ENCODE measurements at regions not wholly inside any gene's neighbourhood (a gene's known extent, or its start where the extent isn't known, plus 50 kb on each side); places are given as distances from the start of the nearest gene placed in this dataset.

GRCh38 chr6:165817771-165818170 is 154.7 kb upstream of the PDE10A start:
- H3K9ac ChIP-seq (ENCODE audit: low read length) = no peak overlapping the region
- no peak overlapping the region for H3K4me3 ChIP-seq (ENCODE audit: low read length)
- H4K20me1 ChIP-seq (ENCODE audit: insufficient read depth) = no peaks in the 10 kb centered on the region
- H3K36me3 ChIP-seq (ENCODE audit: insufficient read depth, low read length) = no peaks in the 10 kb centered on the region
- H2AFZ ChIP-seq (ENCODE audit: low read depth, low read length) = no peak overlapping the region
- TF ChIP-seq CTCF (IDR thresholded peaks at IDR 0.05; ENCODE audit: poor library complexity, severe bottlenecking) (no peak), EP300 (conservative IDR thresholded peaks at IDR 0.05; ENCODE audit: poor library complexity, severe bottlenecking) (no peak), REST (IDR thresholded peaks at IDR 0.05; ENCODE audit: borderline replicate concordance) (no peak), SMC3 (conservative IDR thresholded peaks at IDR 0.05; ENCODE audit: poor library complexity) (no peak), MXI1 (conservative IDR thresholded peaks at IDR 0.05; ENCODE audit: poor library complexity, severe bottlenecking) (no peak), TAF1 (IDR thresholded peaks at IDR 0.05; ENCODE audit: low read depth) (no peak), RAD21 (conservative IDR thresholded peaks at IDR 0.05) (no peak), EZH2 (IDR thresholded peaks at IDR 0.05; ENCODE audit: borderline replicate concordance, insufficient read depth, low read length, poor library complexity, severe bottlenecking) (no peak)
- H3K4me2 ChIP-seq (ENCODE audit: low read length) = no peak overlapping the region
- H3F3A ChIP-seq (ENCODE audit: insufficient read depth, low read length, poor library complexity, severe bottlenecking) = no peaks in the 10 kb centered on the region
- no peaks in the 10 kb centered on the region for H3K79me2 ChIP-seq (replicated peaks; ENCODE audit: insufficient read depth, low read length)
- H3K27ac ChIP-seq (ENCODE audit: low read length) = no peak overlapping the region
- H3K27me3 ChIP-seq (ENCODE audit: insufficient read depth, low read depth, low read length) = no peaks in the 10 kb centered on the region
- no peaks in the 10 kb centered on the region for H3K9me2 ChIP-seq (ENCODE audit: insufficient read depth, low read length)
- no peaks in the 10 kb centered on the region for H3K9me3 ChIP-seq (ENCODE audit: low read length)

- H3K4me2 ChIP-seq (ENCODE audit: low read length) = no peak overlapping the region
- no peak overlapping the region for H3K9ac ChIP-seq (ENCODE audit: low read length)
- H3K27me3 ChIP-seq (ENCODE audit: insufficient read depth, low read depth, low read length) = no peaks in the 10 kb centered on the region
- no peak overlapping the region for H2AFZ ChIP-seq (ENCODE audit: low read depth, low read length)
- no peak for TF ChIP-seq EP300 (conservative IDR thresholded peaks at IDR 0.05; ENCODE audit: poor library complexity, severe bottlenecking)
- TF ChIP-seq SMC3 (conservative IDR thresholded peaks at IDR 0.05; ENCODE audit: poor library complexity) = no peak
- no peak for TF ChIP-seq CTCF (IDR thresholded peaks at IDR 0.05; ENCODE audit: poor library complexity, severe bottlenecking)
- TF ChIP-seq RAD21 (conservative IDR thresholded peaks at IDR 0.05) = no peak
- TF ChIP-seq POLR2AphosphoS5 (IDR thresholded peaks at IDR 0.05) = no peak
- TF ChIP-seq EZH2 (IDR thresholded peaks at IDR 0.05; ENCODE audit: borderline replicate concordance, insufficient read depth, low read length, poor library complexity, severe bottlenecking) = no peak
- H3K79me2 ChIP-seq (replicated peaks; ENCODE audit: insufficient read depth, low read length) = no peaks in the 10 kb centered on the region
- H3K9me3 ChIP-seq (ENCODE audit: low read length) = no peaks in the 10 kb centered on the region
- H3K36me3 ChIP-seq (ENCODE audit: insufficient read depth, low read length) = no peaks in the 10 kb centered on the region
- no peaks in the 10 kb centered on the region for H3K9me2 ChIP-seq (ENCODE audit: insufficient read depth, low read length)
- no peak overlapping the region for H3K4me3 ChIP-seq (ENCODE audit: low read length)
- H4K20me1 ChIP-seq (ENCODE audit: insufficient read depth) = no peaks in the 10 kb centered on the region
- no peaks in the 10 kb centered on the region for H3F3A ChIP-seq (ENCODE audit: insufficient read depth, low read length, poor library complexity, severe bottlenecking)
- no peak overlapping the region for H3K27ac ChIP-seq (ENCODE audit: low read length)
Observed at GRCh38 chr6:165817148-165817547, 154.1 kb upstream of the PDE10A start.

Data from neural cell (in vitro differentiated cells).